Astrocyte (in vitro differentiated cells and primary cell): ENCODE measurements at regions not wholly inside any gene's neighbourhood (a gene's known extent, or its start where the extent isn't known, plus 50 kb on each side); places are given as distances from the start of the nearest gene placed in this dataset.

ENCODE experiments used
- EZH2 ChIP-seq: IDR thresholded peaks from 2 replicates; pipeline ENCODE4 v1.6.1; 2012; ENCODE audit warnings: mild to moderate bottlenecking, low read length, inconsistent platforms; ENCODE audit not compliant: insufficient read depth
- TF ChIP-seq, protein P1 (sequence below): IDR thresholded peaks from 2 replicates; pipeline ENCODE4 v1.5.1; 2011; ENCODE audit warnings: low read depth, mild to moderate bottlenecking, inconsistent platforms, low read length, moderate library complexity; ENCODE audit not compliant: insufficient read depth

DNA sequence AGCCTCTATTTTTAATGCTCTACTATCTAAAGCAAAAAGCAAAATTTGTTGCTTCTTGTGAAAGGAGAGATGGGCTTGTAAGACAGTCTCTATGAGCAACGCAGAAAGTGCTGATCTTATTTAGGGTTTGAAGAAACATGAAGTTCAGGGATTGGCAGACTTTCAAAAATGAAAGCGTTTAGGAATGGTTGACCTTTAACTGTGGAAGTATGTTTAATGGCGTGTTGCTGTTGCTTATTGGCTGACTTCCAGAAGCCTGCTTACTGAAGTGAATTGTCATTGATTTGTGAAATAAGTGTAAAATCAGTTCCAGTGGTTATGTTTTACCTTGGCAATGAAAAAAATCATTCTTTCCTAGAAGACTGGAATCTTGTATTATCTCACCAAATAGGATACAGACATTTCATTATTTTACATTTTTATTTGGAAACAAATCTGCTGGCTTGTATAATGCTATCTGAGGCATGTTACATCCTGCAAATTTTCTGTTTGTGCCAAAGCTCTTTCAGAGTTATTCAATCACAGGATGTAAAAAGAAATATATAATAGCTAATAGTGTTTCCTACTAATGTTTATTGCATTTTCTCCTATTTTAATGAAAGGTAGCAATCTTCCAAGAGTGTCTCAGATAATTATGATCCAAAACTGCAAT lies 221.3 kb upstream of the SLITRK6 start:
- TF ChIP-seq, protein P1, sequence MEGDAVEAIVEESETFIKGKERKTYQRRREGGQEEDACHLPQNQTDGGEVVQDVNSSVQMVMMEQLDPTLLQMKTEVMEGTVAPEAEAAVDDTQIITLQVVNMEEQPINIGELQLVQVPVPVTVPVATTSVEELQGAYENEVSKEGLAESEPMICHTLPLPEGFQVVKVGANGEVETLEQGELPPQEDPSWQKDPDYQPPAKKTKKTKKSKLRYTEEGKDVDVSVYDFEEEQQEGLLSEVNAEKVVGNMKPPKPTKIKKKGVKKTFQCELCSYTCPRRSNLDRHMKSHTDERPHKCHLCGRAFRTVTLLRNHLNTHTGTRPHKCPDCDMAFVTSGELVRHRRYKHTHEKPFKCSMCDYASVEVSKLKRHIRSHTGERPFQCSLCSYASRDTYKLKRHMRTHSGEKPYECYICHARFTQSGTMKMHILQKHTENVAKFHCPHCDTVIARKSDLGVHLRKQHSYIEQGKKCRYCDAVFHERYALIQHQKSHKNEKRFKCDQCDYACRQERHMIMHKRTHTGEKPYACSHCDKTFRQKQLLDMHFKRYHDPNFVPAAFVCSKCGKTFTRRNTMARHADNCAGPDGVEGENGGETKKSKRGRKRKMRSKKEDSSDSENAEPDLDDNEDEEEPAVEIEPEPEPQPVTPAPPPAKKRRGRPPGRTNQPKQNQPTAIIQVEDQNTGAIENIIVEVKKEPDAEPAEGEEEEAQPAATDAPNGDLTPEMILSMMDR, result no peak
- TF ChIP-seq EZH2, result no peak
